ENCODE measurements at regions not wholly inside any gene's neighbourhood (a gene's known extent, or its start where the extent isn't known, plus 50 kb on each side); places are given as distances from the start of the nearest gene placed in this dataset.

DNA sequence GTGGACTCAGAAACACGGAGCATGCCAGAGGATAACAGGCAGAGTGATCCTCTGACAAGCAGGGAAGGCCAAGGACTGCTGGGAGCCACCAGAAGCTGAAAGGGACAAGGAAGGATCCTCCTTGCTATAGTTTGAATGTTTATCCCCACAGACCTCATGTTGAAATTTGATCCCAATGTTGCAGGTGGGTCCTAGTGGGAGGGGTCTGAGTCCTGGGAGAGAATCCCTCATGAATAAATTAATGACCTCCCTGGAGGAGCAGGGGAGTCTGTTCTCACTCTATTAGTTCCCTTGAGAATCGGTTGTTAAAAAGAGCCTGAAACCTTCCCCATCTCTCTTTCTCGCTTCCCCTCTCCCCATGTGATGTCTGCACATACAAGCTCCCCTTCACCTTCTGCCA lies 124.4 kb downstream of the FBXO15 start:
- no peak for DNase-seq

DNA sequence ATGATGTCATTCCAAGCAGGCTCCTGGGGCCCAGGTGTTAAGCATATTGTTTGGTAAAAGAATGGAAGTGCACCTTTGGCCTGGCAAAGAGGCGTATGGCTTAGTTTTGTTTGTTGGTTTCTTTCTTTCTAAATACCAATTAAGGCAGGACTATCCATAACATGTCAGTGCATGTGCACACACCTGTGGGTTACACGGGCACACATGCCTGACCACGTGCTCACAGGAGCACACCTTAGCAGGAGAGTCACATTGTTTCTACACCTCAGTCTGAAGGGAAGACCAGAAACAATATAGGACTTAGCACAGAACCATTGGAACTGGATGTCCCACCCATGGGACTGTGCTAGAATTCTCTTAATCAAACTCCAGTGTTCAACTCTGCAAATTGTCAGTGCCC lies 127.8 kb downstream of the FBXO15 start:
- no peak for DNase-seq

DNA sequence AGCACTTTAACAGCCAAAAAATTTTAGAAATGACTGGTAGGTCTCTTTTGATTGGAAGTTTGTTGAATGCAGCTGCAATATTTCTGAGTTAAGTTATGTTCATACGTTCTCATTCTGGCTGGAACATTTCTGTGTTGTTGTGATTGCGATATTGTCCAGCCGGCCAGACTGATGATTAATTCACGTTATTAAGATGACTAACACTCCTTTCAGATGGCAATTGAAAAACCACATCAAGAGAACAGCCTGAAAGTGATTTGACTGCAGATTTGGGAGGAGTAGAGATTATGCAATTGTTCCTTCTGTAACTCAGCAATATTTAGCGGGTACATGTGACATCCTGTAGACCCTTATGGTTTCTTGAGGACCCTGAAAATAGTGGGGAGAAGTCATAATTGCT lies 133.7 kb downstream of the FBXO15 start:
- DNase-seq, result no peak

DNA sequence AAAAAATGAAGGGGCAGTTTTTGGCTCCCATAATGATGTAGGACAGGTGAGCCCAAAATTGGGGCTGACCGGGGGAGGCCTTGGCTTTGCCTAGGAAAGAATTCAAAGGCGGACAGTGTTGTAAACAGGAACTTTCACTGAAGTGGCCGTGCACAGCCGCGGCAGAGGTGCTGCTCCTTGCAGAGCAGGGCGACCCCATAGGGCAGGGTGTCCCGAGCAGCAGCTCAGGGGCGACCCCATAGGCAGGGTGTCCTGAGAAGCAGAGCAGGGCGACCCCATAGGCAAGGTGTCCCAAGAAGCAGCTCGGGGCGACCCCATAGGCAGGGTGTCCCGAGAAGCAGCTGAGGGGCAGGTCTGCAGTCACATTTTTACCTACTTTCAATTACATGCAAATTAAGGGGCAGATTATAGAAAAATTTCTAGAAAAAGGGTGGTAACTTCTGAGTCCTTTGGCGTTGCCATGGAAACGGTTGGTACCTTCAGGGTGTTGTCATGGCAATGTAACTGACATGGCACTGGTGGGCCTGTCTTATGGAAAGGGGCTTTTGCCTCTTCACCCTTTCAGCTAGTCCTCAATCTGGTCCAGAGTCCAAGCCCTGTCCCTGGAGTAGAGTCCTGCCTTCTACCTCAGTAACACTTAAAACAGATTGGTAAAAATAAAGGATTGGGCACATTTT lies 134.5 kb downstream of the FBXO15 start:
- no peak for DNase-seq

DNA sequence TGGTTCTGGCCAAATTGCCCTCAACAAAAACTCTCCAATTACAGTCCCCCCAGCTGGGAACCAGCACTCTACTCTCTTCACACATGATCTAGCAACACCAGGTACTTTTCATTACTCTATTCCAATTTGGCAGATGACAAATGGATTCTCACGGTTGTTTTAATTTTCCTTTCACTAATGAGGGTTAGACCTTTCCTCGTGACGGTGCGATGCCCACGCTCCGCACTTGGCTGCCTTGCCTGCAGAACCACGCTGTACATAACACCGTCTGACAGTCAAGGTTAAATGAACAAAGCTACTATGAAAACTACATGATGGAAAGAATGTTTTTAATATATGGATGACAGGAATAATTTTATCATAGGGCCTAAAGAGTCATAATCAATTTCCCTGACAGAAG lies 141.5 kb downstream of the FBXO15 start:
- DNase-seq, result no peak

DNA sequence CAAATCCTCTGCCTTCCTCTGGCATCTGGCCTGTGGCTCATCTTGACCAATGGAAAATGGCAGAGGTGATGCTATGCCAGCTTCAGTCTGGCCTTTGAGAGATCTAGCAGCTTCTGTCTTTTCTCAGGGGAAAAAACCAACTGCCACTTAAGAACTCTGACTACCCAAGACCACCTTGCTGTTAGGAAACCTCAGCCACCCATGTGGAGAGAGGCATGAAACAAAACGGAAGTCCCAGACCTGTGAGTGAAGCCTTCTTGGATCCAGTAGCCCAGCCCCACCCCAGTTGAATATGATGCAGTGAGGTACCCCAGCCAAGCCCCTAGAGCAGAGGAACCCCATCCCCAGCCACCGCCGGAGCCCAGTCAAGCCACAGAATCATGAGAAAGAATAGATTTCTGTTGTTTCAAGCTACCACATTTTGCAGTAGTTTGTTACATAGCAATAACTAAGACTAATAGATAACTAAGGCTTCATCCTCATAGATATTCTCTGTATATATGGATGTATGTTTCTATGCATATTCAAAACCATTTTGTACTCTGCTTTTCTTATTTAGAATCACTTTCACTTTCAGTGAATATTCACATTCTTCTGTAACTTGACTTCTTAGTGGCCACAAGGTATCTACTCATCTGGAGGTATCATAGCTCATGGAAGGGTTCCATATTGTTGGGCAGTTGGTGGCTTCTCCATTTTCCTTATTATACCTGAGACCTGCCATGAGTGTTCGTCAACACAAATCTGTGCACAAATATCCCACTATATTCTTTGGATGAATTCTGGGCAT lies 142.1 kb downstream of the FBXO15 start:
- DNase-seq, result no peak

DNA sequence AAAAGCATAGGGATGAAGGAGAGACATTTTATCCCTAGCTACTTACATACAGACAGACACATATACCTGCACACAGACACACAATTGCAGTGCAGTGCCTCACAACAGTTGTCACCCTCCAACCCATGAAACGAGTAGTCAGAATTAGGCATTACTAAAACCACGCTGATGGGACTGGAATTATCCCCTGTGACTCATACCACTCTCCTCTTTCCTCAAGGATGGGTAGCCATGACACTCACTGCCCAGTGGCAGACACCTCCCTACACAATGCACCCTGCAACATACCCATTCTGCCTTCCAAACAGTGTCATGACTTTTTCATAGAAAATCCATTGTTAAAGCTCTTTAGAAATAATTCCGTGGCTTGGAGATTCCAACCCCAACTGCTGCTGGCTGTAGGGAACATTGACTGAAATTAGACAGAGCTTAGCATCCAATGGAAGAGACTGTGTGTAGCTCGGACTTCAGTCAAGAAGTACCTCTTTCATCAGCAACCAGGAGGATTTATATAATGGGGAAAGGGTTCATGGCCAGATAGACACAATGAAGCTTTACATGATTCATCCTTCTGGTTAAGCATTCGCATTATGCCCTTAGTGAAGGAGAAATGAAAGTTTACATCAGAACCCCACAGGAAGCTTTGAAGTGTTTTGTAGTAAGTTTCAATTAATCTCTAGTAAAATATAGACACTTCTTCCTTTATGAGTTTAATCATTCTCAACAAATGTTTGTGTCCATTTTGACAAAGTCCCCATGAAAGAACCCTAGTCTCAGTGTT lies 155.2 kb downstream of the FBXO15 start:
- no peak for DNase-seq

DNA sequence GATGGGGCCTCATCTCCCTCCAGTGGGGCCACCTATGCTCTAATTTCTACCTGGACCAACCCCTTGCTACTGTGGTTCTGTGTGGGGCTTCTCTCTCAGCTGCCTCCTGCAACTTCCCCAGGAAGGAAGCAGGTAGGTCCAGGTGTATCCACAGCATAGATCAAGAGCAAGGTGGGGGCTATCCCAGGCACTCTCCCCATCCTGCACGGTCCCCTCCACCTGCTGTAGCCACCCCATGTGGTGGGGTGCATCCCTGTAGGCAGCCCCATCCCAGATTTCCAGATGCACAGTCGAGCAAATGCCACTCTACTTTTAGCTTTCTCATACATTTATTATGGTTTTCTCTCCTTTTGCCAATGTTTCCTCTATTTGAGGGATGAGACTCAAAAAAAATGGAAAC lies 156.1 kb downstream of the FBXO15 start:
- no peak for DNase-seq

DNA sequence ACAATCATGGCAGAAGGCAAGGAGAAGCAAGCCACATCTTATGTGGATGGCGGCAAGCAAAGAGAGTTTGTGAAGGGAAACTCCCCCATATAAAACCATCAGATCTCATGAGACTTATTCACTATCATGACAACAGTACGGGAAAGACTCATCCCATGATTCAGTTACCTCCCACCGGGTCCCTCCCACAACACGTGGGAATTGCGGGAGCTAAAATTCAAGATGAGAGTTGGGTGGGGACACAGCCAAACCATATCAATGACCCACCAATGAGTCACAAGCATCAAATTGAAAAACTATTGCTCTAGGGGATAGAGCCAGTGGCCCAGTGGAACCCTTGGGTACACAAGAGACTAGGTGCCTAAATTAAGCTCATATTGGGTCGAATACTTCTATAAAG lies 157.4 kb downstream of the FBXO15 start:
- DNase-seq, result no peak

DNA sequence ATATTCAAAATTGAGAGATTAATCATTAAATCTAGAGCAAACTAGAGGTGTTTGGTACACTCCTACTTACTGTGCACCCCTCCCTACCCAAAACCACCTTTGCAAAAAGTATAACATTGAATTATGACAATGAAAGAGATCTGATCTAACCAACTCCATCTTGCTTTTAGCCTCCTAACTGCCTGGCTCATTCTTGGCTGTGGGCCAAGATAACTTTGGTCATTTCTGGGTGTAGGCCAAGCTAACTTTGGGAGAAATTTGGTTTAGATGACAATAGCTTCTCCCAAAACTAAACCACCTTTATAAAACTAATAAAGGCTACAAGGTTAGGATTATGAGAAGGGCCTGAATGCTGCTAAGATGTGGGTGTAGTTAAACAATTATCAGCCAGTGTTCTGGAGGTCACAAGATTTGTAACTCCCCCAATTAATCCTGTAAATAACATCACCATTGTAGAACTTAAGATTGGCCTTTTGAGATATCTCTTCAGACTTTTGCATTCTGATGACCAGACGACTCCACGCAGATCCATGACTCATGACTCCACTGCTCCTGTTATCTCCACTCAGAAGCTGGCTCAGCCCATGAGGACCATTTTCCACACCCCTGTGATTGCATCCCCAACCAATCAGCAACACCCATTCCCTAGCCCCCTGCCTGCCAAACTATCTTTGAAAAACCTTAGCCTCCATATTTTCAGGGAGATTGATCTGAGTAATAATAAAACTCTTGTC lies 160.2 kb downstream of the FBXO15 start:
- no peak for DNase-seq

DNA sequence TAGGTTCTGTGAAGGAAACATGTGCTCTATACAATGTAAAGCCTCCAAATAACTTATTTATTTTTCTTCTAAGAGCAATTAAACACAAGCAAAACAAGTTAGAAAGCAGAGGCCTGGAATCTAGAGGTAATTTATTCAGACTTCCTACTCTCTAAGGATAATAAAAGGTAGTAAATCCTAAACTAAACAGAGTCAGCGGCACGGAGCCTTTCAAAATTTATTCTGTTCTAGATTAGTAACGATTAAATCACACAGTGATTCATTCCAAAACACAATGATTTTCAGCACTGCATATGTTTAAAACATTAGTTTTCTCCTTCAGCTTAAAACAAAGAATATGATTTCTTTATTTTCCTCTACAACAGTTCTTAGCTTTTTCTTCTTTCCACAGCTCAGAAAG lies 160.9 kb downstream of the FBXO15 start:
- DNase-seq, result no peak

DNA sequence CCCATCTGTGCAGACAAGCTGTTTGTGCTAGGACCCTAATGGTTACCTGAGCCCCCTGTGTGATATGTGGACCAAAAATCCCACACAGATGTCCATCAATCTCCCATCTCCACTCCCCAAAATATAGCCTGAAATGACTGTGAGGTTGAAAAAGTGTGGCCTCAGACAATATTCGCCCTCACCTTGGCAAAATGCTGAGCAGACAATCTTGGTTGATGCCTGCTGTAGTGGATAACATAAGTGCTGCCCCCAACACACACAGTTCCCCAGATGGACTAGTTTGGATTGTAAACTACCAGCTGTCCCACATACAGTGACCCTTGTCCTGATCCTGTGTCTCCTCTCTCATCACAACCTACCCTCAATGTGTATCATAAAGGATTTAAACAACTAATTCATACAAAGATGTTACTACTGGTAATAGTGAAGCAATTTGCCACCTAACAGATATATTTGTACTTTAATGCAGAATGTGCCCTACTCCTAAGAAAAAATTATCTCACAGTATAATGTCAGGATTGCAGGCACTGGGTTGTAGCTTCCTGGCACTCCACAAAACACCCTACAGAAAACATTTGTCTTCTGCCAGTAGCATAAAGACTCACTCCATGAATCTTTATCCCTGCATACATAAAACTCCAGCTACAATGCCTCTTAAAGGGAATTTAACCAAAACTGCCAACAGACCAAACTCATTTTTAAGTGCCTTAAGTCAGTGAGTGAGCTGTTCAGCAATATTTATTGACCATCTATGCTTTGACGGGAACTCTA lies 161.6 kb downstream of the FBXO15 start:
- DNase-seq, result no peak

DNA sequence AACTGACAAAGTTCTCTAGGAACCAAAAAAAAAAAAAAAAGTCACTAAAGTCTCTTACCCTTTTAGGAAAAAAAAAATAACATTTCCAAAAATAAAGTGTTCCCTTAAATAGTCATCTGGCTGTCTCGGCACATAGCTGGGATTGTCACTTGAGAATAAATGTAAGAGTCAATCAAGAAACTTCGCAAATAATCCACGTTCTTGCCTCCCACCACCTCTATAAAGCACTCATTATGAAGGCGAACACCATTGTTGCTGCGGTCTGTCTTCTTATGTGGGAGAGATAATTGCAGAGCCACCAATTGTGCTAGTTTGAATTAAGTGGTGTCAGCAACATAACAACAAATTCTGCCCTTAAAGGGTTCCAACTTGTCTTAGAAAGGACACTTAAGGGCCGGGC lies 163.7 kb downstream of the FBXO15 start:
- no peak for DNase-seq

DNA sequence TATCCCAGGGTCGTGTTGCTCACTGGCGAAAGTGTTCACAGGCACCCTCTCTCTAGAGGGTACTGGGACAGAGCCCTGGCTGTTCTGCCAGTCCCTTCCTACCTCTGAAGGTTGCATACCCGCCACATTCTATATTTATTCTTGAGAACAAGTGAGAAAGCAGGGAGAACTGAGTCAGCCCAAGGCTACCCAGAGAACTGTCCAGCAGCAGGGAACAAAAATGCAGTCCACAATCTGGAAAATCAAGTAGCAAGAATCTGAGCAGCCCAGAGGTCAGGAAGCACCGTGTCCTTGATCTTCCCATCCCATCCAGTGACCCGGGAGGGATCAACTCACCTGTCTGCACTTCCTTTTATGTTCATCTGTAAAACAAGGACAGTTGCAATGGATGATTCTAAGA lies 164.1 kb downstream of the FBXO15 start:
- no peak for DNase-seq

DNA sequence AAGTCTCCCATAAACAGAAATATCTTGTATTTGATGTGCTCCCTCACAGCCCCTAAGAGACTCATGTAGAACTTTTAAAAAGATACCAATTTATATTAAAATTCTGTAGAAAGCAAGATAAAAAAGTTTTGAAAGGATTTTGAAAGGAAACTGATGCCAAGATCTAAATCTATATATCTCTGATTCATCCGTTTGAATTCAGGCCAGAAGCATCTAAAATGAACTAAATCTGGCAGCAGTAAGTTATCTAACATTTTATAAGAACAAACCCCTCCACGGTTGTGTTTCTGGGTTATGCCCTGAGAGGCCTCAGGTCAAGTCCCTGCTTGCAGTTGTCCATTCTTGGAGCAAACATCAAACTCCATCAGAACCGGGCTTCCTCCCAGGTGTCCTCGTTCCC lies 165.8 kb downstream of the FBXO15 start:
- DNase-seq, result no peak

DNA sequence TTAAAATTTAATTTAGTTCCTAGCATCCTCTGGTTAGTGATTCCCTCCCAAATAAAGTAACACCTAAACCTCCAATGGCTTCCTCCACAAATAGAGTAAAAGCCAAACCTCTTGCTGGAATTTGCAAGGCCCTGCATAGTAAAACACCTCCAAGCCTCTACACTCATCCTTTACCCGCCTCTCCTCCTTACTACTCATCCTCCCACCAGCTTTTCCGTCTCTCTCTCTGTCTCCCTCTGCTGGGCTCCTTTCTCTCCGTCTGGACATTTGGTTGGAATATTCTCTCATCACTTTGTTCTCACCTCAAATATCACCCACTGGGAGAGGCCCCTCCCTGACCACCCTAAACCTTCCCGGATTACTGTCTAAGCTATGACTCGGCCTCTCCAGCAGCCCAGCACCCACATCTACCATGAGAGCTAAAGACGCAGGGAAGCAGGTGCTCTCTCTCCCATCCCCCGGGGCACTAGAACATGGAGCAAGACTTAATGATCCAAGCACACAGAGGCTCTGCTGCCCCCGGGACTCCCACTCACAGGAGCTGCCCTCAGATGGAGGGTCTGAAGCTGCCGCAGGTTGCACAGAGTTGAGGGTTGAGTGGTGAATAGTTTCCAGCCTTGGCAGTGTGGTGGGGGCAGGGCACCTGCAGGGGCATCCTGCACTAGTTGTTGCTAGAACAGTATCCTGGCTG lies 167.2 kb downstream of the FBXO15 start:
- DNase-seq, result no peak

DNA sequence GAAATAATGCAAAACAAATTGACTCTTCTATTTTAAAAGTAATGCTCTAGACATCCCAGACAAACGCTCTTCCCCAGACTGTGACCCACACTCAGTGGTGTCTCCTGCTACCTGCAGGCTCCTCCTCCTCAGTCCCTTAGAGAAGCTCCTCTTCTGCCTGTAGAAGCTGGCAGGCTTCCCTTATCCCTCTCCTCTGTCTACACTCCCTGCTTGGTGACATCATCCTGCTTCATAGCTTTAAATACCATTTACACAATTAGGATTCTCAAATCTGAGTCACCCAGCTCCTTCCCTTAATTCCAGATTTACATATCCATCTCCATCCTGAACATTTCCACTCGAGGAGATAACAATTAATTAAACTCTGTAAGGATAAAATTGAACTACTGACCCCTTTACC lies 167.9 kb downstream of the FBXO15 start:
- no peak for DNase-seq

DNA sequence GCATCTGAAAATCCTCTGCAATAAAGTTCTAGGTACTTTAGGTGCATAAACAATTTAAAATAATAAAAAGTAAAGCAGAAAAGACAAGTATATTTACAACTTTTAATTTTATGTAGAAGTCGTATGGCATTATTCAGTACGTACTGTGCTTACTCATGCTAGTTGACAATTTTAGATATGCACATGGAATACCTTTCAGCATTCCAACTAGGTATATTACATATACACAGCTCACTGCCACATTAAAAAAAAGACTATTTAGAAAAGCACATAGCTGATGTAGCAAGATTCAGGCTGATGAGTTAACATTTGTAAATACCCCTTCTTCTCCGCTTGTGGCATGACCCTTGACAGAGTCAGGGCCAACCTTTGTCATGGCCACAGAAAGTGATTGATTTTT lies 171.2 kb downstream of the FBXO15 start:
- no peak for DNase-seq

DNA sequence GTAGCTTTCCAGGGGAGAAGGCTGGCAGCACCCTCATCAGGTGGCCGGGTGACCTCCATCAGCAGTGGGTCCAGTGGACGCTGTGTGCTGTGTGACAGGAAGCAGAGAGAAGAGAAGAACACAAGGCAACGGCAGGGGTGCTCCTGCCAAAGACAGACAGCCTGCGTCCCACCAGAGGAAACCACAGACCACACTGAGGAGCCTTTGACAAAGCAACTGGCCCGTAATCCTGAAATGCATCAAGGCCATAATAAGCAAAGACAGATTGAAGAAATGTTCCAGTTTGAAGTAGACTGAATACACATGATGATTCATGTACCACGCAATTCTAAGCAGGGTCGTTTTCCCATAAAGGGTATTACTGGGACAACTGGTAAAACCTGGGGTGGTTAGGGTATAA lies 172.4 kb downstream of the FBXO15 start:
- no peak for DNase-seq

DNA sequence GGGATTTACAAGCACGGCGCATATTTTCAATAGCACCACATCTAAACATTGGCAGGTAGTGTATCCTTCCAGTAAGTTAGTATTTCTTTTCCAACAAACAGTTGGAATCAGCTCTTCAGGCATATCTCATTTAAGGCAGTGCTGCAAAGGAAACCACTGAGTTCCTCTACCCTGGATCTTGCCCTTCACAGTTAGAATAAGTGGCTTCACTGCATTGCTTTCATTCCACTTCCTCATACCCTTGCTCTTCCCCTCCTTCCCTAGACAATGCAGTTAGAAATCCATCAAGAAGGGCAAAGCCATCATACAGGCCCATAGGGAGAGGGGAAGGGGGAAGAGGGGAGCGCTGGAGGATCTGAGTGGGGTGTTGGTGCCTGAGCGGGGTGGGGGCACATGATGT lies 173.7 kb downstream of the FBXO15 start:
- DNase-seq, result no peak

DNA sequence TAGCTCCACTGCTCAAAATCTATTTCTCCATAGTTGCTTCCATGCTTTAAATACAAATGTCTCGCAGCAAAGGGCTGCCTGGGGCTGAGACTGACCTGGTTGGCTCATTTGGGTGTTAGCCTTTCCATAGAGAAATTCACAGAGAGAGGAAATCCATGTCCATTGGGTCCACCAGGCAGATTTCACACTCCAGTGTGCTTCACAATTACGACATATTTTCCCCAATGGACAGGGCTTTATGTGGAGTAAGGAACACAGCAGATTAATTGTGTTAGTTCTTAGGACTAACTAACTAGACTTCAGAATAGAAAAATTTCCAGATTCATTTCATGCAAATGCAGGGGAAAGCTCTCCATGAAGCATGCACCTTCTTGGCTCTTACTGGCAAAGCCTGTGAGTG lies 180.7 kb downstream of the FBXO15 start:
- no peak for DNase-seq

Data from occipital lobe (tissue), 1 donor.